Esophagus muscularis mucosa (tissue), 3 donors: ENCODE measurements at regions not wholly inside any gene's neighbourhood (a gene's known extent, or its start where the extent isn't known, plus 50 kb on each side); places are given as distances from the start of the nearest gene placed in this dataset.

Experiments
- EP300 ChIP-seq: sonication (generic); formaldehyde crosslinking; IDR thresholded peaks from one replicate; pipeline ENCODE4 v1.6.1; 2017; ENCODE audit warnings: antibody characterized with exemption
- TF ChIP-seq, protein P1 (sequence below), 3 experiments: fragments of 200-600 bp in 2 of 3; fragments of 450-650 bp in 1 of 3; sonication (generic) in 2 of 3; IDR thresholded peaks; one replicate each; pipeline ENCODE4 v1.5.1; 2017 to 2019; ENCODE audit warnings: antibody characterized with exemption in 3 of 3, mild to moderate bottlenecking in 2 of 3, moderate library complexity in 1 of 3

GRCh38 chr2:16204251-16204650, 263.9 kb downstream of the MYCN start:
- TF ChIP-seq, protein P1, sequence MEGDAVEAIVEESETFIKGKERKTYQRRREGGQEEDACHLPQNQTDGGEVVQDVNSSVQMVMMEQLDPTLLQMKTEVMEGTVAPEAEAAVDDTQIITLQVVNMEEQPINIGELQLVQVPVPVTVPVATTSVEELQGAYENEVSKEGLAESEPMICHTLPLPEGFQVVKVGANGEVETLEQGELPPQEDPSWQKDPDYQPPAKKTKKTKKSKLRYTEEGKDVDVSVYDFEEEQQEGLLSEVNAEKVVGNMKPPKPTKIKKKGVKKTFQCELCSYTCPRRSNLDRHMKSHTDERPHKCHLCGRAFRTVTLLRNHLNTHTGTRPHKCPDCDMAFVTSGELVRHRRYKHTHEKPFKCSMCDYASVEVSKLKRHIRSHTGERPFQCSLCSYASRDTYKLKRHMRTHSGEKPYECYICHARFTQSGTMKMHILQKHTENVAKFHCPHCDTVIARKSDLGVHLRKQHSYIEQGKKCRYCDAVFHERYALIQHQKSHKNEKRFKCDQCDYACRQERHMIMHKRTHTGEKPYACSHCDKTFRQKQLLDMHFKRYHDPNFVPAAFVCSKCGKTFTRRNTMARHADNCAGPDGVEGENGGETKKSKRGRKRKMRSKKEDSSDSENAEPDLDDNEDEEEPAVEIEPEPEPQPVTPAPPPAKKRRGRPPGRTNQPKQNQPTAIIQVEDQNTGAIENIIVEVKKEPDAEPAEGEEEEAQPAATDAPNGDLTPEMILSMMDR (IDR thresholded peaks at IDR 0.05), result no peak
- TF ChIP-seq EP300, result no peak
